Hematopoietic multipotent progenitor cell treated with erythropoietin and hydrocortisone succinate and interleukin-3 and kit ligand, for 4 days (in vitro differentiated cells): ENCODE measurements at regions not wholly inside any gene's neighbourhood (a gene's known extent, or its start where the extent isn't known, plus 50 kb on each side); places are given as distances from the start of the nearest gene placed in this dataset.

Source experiments
- DNase-seq: peaks from one replicate; pipeline ENCODE4 v3.0.0-alpha.2; 2015

DNA sequence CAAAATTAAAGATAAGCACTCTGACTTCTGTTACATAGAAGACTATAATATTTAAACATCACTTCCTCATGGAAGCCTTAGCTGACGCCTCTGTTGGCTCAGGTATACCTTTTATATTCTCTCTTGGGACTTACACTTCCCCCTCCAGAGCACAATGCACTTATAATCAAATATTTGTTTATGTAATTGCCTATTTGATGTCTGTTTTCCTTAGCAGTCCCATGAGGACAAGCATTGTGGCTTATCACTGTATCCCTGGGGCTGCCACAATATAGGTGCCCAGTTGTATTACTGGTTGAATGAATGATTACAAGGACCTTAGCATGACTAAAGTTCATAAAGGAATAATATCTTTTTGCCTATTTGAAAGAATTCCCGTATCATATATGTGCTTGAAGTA lies 186.7 kb upstream of the VGLL2 start:
- DNase-seq, result no peak

DNA sequence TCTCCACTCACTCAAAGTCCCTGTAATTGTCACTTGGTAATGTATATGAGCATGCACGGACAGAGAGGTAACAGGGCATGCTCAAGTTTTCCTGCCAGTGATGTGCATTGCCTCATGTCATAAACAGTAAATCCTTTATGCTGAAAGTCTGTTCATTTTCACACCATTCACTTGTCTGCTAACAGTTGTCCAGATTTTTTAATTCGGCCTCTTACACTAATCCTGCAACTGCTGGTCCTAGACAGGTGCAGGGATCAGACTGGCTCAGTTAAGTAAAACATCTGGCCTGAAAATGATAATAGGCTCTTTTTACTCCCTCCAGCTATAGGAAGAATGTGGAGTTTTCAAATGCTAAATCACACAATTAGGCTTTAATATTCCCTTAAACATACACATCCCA lies 185.4 kb upstream of the VGLL2 start:
- DNase-seq, result no peak

DNA sequence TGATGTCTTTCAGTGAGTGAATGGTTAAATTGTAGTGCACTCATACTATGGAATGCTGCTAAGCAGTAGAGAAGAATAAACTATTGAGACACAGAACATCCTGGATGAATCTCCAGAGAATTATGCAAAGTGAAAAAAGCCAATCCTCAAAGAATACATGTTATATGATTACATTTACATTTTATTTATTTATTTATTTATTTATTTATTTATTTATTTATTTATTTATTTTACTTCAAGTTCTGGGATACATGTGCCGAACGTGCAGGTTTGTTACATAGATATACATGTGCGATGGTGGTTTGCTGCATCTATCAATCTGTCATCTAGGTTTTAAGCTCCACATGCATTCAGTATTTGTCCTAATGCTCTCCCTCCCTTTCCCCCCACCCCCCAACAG lies 175.8 kb upstream of the VGLL2 start:
- DNase-seq, result no peak

DNA sequence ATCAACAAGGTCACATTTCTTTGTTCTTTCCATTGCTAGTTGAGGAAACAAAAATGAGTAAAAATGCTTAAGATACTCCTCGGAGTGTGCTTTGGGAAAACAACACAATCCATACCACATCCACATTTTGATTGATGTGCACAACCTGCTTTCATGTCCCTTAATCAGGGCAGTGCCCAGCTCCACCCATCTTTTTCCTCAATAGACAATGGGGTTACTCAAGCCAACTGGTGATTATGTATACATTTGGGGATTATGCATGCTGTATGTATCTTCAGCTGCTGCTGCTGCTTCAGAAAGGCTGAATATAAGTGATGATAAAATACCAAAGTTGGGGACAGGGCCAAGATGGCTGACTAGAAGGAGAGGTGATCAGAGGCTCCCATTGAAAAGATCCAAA lies 155.2 kb upstream of the VGLL2 start:
- no peak for DNase-seq

DNA sequence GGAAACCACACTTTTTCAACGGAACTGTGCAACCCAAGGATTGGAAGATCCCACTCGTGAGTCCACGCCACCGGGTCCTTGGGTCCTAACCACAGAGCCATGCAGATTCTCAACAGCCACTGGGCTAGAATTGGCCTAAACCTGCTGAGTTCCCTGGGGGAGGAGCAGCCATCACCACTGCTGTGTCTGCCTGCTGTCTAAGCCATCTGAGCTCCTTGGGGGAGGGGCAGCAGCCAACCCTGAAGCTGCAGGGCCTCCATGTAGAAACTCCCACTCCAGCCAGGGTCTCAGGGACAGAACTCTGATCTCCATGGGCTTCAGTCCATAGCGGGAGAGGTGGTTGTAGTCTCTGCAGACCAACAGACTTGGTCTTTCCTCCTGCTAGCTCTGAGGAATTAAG lies 154.6 kb upstream of the VGLL2 start:
- no peak for DNase-seq

DNA sequence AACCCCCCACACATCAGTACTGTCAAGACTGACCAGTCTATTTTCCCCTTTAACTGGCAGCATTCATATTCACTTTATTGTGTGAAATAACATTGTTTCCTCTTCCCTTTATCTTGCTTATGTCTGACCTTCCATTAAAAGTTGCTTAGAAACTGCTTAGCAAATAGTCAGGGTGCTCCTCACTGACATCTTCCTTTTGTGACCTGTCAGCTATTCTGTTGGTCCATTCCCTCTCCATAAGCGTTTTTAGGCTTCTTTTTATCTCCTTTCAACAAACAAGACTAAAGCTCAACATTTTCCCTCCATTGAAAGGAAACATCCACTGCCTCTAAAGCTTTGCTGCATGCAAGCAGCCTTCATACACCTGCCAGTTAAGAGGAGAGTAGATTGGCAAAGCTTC lies 147.7 kb upstream of the VGLL2 start:
- no peak for DNase-seq

DNA sequence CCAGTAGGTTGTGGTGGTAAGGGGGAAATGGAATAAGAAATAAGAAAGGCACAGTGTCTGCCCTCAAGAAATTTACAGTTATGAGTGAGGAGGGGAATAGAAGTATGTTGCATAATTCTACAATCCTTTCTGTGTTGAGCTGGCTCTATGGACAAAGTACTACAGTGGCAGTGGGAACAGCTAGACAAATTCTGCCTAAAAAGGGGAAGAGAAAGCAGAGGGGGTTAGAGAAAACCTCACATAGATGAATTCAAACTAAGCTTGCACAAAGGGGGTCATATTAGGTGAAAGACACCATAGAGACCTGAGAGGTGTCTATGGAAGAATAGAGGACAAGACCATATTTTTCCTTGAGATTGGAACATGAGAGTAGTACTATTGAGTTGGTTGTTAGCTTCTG lies 146.9 kb upstream of the VGLL2 start:
- no peak for DNase-seq

DNA sequence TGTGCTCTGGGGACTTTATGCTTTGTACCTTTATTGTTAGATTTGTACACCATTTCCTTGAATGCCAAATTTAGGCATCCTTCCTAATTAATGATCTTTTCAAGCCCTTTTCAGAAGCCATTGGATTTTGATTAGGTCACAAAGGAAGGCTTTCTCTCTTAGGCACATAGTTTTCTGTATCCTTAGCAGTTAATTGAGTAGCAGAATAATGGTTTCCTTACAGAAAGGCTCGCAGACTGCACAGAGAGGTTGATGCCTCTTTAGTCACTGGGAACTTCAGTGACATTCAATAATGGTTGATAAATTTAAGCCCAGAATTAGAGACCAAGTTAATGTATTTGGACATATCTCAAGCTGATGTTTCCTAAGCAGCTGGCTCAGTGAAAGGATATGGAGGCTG lies 139.1 kb upstream of the VGLL2 start:
- DNase-seq, result no peak

DNA sequence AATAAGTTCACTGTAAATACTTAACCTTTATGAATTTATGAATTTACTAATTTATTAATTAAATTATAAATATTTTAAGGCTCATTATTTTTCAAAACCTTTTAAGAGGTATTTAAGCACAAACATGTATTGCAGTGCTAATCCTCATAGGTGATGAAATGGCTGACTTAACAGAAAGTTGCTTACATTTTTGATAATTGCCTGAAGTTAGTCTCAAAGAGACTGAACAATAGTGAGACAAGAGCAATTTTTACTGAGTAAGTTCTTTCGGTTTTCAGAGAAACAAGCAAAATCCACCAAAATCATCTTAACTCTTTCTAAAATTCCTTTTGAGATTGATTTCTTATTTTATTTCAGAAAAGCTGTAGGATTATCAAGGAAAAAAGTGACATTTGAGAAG lies 137.3 kb upstream of the VGLL2 start:
- DNase-seq, result no peak

DNA sequence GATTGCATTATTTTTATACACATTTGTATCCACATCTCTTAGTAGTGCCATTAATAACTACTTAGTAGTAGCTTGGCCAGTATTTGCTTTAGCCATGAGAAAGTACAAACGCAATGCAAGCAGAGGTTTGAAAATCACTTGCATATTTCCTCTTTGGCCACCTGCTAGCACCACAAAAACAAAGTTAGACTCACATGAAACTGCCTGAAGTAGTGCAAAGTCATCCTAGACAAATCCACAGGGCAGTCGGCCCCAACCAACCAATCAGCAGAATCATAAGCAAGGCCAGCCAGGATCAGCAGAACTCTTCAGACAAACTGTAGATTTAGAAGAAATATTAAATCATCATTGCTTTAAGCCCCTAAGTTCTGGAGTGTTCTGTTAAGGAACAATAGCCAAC lies 135.2 kb upstream of the VGLL2 start:
- no peak for DNase-seq

DNA sequence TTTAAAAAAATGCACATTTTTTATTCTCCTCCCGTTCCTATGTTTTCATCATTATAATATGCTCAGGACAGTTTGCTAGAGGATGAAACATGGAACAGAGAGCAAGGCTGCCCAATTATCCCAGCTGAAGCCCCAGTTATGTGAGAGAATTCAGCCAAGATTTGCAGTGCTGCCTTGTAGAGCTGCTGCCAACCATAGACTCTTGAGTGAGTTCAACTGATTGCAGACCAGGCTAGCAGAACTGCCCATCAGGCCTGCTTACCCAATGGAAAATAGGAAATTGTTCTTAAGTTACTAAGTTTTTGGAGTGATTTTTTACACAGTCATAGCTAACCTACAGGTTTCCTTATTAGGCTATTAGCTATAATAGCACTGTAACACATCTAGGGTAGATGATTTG lies 128.7 kb upstream of the VGLL2 start:
- DNase-seq, result no peak

DNA sequence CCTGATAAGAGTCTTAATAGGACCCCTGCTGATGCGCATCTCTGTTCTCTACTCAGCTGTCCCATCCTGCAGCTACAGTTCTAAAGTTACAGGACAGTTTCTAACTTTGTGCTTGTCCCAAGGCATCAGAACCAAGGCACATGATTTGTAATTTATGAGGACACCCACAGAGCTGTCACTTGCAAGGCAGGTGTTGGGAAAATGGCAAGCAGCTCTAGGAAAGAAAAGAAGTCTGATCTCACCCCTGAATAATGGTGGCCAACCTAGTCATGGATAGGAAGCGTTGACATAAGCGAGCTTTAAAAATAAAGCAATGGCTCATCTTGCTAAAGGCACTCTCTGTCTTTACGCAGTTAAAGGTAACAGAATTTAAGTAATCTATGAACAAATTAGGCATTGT lies 127.6 kb upstream of the VGLL2 start:
- no peak for DNase-seq

DNA sequence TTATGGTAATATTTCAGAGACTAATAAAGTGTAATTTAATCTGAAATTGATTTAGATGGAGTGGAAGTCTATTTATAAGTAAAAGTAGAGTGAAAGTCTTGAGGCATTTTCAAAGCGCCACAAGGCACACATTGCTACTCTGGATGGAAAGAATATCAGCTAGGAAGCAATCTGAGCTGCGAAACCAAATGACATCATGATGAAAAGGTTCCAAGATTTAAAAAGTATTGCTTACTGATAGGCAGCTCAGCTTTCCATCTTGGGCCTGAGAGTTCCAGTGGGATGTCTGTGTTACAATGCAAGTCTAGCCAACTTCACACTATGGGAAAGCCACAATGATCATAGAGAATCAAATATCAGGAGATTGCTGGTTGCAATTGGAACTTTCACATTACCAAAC lies 126.9 kb upstream of the VGLL2 start:
- DNase-seq, result no peak

DNA sequence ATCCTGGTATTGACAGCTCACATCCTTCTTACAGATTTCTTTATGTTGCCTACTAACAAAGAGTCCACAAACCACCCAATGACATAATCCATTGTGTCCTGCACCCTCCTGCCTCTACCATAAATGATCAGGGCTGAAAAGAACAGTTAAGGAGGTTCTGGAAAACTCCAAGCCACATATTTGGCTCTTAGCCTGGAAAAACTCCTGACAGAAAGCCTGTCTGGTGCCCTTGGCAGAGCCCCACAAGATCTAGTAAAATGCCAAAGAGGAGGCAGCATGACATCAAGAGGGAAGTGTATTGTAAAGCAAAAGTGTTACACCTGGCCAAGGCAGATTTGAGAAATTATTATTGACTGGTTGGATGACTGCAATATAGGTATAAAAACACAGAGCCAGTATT lies 126.4 kb upstream of the VGLL2 start:
- DNase-seq, result no peak

DNA sequence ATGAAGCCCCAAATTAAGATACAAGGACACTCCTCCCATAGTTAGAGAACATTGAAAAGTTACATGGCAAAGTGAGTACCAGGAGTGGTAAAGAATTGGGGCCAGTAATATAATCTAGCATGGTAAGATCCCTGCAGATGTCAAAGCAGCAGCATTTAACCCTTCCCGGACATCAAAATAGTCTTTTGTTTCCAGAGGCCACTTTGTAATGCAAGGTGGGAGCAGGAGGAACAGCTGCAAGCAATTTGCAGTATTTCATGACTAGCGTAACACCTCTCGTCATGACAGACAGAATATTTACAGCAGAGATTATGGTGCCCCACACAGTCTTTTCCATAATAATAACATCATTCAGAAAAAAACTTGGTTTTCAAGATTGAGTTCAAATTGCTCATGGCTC lies 123.2 kb upstream of the VGLL2 start:
- no peak for DNase-seq

DNA sequence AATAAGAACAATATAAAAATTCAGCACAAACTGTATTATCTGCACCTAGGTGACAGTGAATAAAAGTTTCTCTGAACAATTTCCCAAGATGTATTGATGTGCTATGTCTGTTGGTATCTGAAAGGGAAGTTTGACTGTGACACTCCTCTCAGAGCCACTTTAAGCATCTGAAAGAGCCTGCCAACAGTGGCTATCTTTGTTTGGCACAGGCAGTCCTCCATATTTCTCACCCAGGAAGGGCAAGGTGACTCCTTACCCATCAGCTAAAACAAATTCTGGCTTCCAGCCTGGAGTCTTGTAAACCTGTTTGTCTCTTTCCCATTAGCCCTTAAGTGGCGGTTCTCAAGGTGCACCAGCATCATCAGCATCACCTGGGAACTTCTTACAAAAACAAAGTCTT lies 122.4 kb upstream of the VGLL2 start:
- no peak for DNase-seq

DNA sequence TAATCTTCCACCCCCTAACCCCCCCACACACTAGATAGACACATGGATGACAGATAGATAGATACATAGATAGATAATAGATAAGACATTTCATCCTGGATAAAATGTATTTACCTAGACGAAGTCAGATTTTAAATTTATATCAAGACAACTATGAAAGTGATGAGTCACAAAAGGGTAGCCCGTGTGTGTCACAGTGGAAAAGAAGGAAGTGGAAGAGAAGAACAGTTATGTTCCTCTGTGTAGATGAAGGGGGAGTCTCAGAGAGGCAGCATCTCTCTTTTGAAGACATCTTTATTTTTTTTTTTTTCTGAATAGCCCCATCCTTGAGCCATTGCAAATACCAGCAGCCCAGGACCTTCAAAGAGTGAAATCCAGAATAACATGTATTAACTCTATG lies 121.7 kb upstream of the VGLL2 start:
- DNase-seq, result no peak

DNA sequence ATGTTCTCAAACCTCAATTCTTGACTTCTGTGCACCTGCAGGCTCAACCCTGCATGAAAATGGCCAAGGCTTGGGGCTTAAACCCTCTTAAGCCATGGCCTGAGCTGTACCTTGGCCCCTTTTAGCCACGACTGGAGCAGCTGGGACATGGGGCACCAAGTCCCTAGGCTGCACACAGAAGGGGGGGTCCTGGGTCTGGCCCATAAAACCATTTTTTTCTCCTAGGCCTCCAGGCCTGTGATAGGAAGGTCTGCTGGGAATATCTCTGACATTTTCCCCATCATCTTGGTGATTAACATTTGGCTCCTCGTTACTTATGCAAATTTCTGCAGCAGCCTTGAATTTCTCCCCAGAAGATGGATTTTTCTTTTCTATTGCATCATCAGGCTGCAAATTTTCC lies 119.4 kb upstream of the VGLL2 start:
- DNase-seq, result no peak

DNA sequence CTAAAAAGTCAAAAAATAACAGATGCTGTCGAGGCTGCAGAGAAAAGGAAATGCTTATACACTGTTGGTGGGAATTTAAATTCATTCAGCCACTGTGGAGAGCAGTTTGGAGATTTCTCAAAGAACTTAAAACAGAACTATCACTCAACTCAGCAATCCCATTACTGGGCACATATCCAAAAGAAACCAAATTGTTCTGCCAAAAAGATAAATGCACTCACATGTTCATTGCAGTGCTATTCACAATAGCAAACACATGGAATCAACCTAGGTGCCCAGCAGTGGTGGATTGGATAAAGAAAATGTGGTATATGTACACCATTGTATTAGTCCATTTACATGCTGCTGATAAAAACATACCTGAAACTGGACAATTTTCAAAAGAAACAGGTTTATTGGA lies 116.0 kb upstream of the VGLL2 start:
- no peak for DNase-seq

DNA sequence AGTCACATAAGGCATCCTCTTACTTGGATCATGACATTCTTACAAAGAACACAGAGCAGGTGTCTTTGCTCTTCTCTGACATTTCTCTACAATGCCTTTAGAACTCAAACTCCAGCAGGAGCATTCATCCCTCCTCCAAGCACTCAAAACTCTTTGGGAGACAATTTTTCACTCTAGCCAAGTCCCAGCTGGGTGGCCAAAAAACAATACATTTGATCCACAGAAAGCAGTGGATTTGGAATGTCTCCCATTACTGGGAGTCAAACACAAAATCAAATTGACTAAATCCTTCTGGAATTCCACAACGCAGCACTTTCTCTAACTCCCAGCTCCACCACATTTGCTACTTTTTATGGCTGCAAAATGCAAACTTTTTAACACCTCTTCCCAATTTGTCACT lies 108.6 kb upstream of the VGLL2 start:
- DNase-seq, result no peak

DNA sequence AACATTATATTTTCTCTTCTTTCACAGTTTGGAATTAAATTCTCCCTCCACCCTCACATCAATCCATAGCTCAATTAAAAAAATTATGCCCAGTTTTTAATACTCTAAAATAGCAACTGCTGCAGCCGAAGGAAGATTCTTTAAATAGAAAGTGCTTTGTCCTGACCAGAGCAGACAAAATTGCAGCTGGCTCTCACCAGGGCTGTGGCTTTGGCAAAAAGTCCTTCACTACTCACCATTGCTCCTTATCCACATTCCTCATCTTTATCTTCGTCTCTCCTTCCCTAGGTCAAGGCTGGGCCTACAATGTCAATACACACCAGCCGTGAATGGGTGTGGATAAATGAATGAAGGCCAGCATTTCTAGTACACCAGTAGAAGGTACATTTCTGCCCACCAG lies 107.9 kb upstream of the VGLL2 start:
- DNase-seq, result no peak

DNA sequence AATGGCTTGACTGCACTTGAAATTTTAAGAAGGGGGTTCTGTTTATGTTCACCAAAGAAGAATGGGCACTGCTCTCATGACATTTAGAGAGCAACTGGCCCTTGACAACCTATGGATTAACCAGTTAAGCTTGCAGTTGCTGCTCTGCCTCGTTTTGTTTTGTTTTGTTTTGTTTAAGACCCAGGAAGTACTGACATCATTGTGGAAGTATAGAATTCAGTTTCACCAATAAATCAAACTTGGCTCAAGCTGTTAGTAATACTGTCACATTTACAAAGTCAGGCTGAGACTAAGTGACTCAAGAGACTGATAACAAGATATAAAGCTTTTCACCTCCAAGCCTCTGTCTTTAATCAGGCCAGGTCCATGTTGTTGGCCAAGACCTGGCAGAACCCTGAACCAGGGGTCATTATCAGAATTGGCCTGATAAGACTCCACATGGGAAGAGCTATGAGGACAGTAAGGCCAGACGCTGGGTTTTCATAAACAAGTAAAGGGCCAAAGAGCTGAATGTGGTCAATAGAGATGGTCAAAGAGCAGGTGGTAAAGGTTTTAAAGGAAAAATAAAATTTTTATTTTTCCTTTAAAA lies 99.4 kb upstream of the VGLL2 start:
- DNase-seq, result no peak

DNA sequence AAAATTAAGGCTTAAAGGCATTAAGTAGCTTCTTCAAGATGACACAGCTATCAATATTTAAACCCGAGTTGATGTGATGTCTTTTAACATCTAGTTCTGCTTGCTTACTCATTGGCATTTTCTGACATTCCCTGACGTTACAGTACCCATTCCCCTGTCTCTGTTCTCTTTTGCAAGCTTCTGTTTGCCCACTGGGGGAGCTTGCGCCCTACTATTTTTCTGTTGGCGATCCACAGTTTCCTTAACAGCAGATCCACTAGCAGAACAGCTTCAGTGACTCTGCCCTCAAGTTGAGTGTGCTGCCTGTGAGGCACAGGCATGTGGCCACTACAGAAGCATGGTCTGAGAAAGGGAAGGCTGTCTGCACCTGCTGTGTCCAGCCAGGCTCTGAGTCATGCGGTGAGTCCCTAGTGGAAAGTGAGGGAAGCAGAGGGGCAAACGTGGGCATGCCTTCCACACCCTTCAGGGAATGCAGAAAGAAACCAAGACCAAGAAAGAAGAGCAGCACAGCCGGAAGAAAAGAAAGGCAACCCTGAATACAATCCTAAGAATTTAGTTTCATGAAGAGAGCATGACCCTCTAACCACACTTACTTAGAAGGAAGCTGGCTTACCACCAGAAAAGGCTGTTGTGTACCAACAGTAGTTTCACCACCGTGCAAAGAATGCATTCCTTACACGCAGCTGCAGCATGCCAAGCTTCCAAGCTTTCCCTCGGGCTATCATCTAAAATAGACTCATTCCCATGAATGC lies 97.7 kb upstream of the VGLL2 start:
- no peak for DNase-seq

DNA sequence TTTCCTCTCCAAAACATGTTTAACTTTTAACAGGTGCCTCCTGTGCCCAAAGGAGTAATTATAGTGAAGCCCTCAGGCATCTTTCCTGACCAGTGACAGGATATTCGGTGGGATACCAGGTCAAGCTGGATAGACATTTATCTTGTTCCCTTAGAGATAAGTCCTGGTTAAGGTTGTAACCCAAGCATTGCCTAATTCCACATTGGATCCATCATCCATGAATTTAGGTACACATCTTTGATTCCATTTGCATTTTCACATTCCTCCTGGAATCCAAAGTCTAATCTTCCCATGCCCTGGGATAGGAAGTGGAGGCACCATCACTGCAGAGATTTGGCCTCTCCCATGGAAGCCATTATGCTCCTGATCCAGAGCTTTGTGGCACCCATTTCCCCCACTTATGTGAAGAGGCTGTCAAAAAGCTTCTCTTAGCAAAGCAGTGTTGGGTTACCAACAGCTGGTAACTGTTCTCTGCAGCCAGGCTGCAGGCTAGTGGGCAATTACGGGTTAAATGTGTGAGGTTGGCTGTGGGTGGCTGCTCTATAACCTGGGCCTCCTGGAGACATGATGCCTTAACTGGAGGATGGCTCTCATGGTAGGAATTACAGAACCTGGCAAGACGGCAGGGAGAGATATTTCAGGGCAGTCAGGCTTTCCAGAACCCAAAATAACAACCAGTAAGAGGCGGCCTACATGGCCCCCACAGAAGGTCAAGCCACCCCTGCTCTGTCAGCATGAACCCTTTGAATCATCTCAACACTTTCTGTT lies 96.9 kb upstream of the VGLL2 start:
- no peak for DNase-seq
